ENCODE measurements at regions not wholly inside any gene's neighbourhood (a gene's known extent, or its start where the extent isn't known, plus 50 kb on each side); places are given as distances from the start of the nearest gene placed in this dataset.

DNA sequence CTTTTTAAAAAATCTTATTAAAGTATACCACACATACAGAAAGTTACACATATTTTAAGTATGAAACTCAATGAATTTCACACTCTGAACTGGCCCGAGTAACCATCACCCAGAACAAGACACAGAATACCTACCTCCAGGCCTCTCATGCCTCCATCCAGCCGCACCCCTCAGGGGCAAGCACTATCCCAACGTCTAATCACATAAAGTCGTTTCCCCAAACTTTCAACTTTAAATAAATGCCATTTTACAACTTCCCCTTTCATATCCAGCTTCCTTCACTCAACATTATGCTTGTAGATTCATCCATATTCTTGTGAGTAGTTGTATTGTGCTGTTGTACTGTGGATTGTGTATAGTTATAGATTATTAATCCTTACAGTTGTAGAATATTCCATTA is 539.1 kb downstream of the CD83 start:
- no peak for DNase-seq

DNA sequence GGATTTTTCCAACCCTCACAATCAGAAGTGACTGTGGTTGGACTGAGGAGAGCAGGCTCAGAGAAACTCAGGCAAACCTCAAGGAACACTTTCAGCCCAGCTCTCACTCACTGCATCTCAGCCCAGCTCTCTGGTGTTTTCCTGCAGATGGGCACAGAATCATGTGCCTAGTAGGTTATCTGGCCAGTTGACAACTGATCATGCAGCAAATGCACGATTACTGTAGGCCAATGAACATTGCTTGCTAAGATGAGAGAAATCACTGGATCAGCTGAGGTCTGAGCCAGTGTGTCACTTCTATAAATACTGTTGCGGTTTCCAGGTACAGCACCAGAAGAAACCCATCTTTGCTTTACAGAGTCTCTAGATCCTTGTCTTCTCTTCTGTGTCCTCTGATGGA is 540.5 kb downstream of the CD83 start:
- DNase-seq = no peak

GRCh38 chr6:14658886-14659561 is 541.5 kb downstream of the CD83 start:
- no peak for DNase-seq

- no peak for DNase-seq
Measured at GRCh38 chr6:14659841-14660240, 542.3 kb downstream of the CD83 start.

DNA sequence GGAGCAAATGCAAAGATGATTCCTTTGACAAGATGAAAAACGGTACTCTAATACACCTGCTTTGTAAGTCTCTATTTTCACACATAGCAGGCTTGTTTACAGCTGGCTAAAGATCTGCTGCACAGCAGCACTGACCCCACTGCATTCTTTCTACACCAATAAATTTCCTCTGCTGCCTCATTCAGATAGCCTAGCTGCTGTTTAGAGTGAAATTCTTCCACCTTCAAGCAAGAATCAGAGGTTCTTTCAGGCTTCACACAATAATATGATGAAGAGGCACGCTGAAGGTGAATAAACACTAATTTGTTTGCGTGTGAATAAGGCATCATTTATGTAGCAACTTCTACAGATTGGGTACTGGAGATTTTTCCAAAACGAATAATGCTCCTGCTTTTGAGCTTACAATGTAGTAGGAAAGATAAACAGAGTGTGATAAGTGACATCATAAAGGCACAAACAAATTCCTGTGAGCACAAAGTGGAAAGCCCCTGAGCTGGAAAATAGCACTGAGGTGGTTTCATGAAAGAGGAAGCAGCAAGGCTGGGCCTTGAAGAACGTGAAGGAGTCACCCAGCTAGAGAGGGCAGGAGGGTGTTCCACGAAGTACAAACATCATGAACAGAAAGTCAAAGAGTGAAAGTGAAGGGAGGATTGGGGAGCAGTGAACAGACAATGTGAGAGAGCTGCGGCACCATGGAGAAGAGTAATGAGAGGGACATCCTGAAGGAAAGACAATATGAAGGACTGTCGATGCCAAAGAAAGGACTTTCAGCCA is 543.4 kb downstream of the CD83 start:
- no peak for DNase-seq

GRCh38 chr6:14661691-14662090 is 544.1 kb downstream of the CD83 start:
- DNase-seq = no peak

DNA sequence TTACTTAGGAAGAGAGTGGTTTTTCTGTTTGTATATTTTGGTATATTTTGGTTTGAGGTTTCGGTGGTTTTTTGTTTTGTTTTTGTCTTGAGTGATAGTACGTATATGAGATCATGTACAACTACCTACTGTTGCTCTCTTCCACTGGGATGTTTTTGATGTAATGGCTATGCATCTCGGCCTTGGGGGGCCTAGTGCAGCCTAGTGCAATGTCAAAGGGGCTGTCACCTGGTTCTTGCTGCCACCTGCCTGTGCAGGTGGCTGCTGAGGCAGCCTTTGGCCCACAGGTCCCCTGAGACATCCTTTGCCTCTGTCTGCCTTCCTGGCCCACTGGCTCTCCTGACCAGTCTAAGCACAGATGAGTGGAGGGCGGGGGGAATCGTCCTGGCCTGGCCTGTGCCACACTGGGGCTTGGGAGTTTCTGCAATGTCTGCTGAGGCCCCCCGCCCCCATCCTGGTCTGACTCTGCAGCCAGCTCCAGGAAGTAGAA is 546.6 kb downstream of the CD83 start:
- no peak for DNase-seq

DNA sequence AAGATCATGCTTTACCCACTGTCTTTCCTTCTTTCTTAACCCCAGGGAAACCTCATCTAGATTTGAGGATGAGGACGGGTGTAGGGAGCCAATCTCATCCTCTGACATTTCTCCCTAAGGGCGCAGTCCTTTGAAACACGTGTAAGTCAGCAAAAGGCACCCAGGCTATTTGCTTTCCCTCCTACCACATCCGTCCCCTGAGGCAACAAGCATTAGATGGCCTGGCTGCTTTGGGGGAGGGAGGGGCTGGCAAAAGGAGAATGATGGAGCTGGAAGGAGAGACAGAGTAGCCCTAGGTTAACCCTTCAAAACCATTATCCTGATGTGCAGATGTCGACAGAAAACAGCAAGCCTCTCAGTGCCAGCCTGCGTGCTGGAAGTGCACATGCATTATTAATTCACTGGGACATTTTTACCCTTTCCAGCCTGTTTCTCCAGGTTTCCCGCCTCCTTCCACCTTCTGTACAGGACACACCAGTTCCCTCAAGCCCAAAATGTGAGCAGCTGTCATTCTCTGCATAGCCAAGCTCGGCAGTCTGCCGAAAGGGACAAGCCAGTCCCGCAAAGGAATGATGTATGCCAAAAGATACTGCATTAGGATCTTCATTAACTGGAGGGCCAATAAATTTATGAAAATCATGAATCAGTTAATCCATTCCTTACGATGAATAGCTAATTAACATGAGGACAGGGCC is 547.2 kb downstream of the CD83 start:
- no peak for DNase-seq

DNA sequence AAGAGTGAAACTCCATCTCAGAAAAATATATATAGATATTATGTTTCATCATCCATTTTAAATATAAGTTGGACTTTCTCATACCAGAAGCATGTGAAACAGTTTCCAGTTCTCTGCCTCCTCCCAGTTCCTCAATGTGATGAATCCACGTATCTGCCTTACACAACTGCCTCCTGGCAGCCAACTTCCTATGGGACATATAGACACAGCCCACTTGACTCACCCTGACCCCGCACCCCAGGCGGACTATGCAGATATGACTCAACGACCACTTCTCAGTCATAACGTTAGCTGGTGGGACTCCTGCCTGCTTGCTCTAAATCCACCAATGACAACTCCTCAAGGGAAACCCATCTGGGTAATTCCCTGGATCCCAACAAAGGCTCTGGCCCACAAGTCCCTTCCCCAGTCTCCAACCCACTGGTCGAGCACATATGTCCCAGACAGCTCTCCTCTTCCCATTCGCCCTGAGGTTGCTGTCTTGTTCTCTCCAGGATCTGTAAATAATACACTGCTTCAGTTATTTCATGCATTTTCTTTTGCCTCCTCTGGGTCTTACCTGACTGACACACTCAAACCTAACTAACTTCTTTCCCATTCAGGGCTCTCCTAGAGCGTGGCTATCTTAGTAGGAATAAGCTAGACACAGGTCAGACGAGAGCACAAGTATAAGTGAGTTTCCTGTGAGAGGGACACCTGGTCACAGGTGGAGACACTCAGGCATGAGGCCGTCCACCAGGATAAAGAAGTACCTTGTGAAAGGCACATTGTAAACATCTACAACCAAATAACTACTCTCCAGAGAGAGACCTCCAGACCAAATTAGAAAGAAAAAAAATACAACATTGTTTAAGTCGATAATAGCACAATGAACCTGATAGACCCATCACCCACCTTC is 548.5 kb downstream of the CD83 start:
- no peak for DNase-seq

DNA sequence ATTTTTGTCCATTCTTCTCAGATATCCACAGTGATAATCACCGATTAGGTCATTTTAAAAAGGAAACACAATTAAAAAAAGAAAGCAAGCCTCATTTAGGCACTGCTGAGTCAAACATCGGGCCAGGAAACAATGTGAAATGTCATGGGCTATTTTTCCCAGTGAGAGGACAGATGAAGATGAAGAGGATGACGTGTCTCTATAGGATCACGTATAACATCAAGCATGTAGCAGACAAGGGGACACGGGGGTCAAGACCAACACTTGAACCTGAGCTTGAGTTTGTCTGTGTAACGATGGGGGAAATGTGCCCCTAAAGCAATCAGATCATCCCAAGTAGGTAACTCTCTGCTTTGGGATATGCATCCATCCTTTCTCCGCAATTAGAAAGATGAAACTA is 553.2 kb downstream of the CD83 start:
- DNase-seq = no peak

GRCh38 chr6:14671261-14671681 is 553.7 kb downstream of the CD83 start:
- DNase-seq = no peak

- no peak for DNase-seq
Measured at GRCh38 chr6:14671937-14672336, 554.4 kb downstream of the CD83 start.

DNA sequence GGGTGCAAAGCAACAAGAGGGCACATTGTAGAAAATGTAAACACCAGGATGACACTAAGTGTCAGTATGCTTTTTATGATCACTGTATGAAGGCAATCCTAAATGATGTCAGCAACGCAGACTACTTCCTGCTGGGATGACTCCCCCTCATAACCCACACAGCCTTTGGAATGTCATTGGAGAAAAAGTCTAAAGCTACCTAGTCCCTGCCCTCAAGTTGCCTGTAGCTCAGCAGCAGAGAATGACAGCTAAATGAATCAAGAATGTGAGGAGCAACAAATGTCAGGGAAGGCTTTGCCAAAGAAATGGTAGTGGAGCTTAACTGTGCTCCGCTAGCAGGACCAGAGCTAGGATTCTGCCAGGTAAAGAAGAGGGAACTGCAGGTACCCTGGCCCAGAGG is 555.6 kb downstream of the CD83 start:
- DNase-seq = no peak

GRCh38 chr6:14674458-14674857 is 556.9 kb downstream of the CD83 start:
- no peak for DNase-seq

- DNase-seq = no peak
Measured at GRCh38 chr6:14674867-14675648, 557.5 kb downstream of the CD83 start.

GRCh38 chr6:14676064-14676463 is 558.5 kb downstream of the CD83 start:
- DNase-seq = no peak

DNA sequence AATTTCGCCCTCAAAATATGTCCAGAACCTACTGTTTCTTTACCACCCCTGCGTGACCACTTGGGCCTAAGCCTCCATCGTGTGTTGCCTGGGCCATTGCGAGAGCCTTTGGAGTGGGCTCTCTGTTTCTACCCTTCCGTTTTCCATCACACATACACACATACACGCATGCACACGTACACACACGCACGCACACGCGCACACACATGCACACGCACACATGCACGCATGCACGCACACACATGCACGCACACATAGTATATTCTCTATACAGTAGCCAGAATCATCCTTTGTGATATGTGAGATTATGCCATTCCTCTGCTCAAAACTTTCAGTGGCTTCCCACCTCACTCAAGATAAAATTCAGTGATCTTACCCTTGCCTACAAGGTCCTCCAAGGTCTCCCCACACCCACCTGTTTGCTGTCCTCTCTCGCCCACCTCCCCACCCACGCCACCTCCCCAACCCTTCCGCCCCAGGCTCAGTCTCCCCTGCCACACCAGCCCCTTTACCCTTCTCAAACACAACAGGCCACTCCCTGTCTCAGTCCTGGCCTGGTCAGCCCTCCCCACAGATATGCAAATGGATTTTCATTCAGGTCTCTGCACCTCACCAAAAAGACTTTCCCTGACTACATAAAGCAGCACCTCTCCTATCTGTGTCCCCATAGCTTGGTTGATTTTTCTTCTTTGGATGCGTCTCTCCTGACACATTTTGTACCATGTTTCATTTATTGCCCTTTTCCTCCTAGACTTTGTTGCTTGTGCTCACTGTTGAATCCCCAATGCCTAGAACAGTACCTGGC is 559.6 kb downstream of the CD83 start:
- no peak for DNase-seq

GRCh38 chr6:14681699-14682487 is 564.0 kb upstream of the JARID2 start:
- DNase-seq = no peak

DNA sequence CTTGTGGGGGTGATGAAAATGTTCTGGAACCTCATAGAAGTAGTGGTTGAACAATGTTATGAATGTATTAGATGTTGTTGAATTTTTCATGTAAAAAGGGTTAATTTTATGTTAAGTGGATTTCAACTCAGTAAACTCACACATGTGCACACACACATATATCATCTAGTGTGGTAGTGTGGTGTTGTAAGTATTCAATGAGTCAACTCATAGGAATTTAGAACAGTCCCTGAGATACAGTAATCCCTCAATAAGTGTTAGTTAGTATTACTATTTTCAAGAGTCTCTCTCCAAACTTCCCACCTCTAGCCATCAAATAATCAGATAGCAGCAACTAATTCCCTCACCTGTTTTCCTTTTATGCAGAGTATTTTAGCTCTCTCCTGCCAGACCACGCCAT is 563.1 kb upstream of the JARID2 start:
- no peak for DNase-seq

GRCh38 chr6:14689639-14690038 is 556.2 kb upstream of the JARID2 start:
- no peak for DNase-seq
